GM12872 (cell line): ENCODE measurements at regions not wholly inside any gene's neighbourhood (a gene's known extent, or its start where the extent isn't known, plus 50 kb on each side); places are given as distances from the start of the nearest gene placed in this dataset.

Source experiments
- CTCF ChIP-seq: IDR thresholded peaks from 3 replicates; pipeline ENCODE4 v1.5.1; 2011; ENCODE audit warnings: low read depth, mild to moderate bottlenecking, low read length, moderate library complexity; ENCODE audit not compliant: insufficient read depth

- no peak for TF ChIP-seq CTCF
Observed at GRCh38 chr17:63275971-63276745, 169.9 kb downstream of the CYB561 start.

- no peak for TF ChIP-seq CTCF
Observed at GRCh38 chr17:63276821-63277220, 169.3 kb downstream of the CYB561 start.

- TF ChIP-seq CTCF = no peak
Observed at GRCh38 chr17:63277629-63278028, 168.5 kb downstream of the CYB561 start.

- TF ChIP-seq CTCF = no peak
Observed at GRCh38 chr17:63278728-63279442, 167.2 kb downstream of the CYB561 start.

- no peak for TF ChIP-seq CTCF
Observed at GRCh38 chr17:63279498-63280230, 166.4 kb downstream of the CYB561 start.

- no peak for TF ChIP-seq CTCF
Observed at GRCh38 chr17:63282455-63282854, 163.7 kb downstream of the CYB561 start.

- TF ChIP-seq CTCF = no peak
Observed at GRCh38 chr17:63285551-63285950, 160.6 kb downstream of the CYB561 start.
